GM12874 (cell line): ENCODE measurements at regions not wholly inside any gene's neighbourhood (a gene's known extent, or its start where the extent isn't known, plus 50 kb on each side); places are given as distances from the start of the nearest gene placed in this dataset.

ENCODE experiments used
- CTCF ChIP-seq: IDR thresholded peaks from 2 replicates; pipeline ENCODE4 v1.5.1; 2011; ENCODE audit warnings: low read depth, mild to moderate bottlenecking, control low read depth, low read length, moderate library complexity; ENCODE audit not compliant: insufficient read depth

- TF ChIP-seq CTCF: no peak
Observed at GRCh38 chr14:104274806-104275205, 136.4 kb downstream of the KIF26A start.

GRCh38 chr14:104277416-104278213, 139.2 kb downstream of the KIF26A start:
- TF ChIP-seq CTCF: no peak

- TF ChIP-seq CTCF: no peak
Observed at GRCh38 chr14:104278214-104278534, 139.8 kb downstream of the KIF26A start.

DNA sequence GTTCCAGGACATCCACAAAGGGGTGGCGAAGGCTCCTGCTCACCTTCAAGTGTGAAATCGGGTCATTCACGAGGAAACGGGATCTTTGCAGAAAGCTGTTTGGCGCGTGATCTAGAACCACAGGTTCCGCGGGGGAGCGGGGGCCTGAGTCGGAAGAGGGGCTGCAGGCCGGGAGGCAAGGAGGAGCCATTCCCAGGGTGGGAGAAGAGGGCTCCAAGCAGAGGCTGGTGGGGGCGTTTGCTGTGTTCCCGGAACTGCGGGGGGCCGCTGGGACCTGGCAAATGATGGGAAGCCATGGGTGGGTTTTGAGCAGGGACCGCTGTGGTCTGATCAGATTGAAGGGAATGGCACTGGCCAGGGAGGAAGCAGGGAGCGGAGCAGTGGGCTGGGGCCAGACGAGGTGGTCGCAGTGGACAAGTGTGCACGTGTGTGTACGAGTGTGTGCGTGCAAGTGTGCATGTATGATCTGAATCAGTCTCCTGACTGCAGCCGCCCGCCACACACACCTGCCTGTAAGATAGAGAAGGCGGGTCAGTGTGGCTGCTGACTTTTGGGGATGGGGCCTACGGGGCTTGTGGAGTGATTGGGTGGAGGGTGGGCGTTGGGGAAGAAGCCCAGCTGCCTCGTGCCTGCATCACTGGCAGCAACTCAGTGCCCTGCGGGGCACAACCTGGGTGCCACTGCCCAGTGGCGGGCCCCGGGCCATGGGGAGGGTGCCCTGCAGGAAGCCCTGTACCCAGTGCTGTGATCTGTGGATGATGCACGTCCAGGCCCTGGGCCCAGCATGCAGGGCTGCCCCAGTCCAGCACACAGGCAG, 141.9 kb downstream of the KIF26A start:
- no peak for TF ChIP-seq CTCF

DNA sequence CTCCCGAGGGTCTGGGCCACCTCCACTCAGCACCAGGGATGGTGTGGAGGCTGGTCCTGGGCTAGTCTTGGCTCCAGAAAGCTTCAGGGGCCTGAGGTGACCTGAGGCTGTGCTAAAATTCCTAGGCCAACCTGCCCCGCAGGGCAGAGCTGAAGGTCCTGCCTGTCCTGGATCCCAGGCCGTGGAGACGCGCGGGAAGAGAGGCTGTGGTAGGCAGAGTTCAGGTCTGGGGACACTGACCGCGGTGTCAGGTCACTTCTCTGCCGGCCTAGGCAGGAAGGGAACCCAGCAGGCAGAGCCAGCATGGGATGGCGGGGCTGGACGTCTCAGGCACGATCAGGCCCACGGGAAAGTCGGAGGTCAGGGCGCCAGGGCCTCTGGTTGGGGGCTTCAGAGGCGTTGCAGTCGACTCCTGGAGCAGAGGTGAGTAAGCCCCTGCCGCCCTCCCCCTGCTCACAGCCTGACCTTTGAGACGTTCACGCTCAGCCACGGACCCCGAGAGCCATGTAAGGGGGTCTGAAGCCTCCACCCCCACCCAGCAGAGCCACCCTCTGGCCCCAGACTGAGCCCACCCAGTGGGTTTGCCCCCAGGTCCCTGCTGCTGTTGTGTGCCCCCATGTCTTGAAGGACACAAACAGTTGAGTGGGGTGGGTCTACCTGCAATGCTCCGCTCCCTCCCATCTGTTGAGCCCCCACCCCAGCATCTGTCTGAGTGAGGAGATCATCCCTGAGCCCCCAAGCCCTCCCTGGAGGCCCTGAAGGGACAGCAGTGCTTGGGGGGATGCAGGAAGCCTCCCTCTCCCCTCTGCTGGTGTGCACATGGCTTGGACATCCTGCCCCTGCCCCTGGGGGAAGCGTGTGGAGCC, 142.7 kb downstream of the KIF26A start:
- no peak for TF ChIP-seq CTCF

DNA sequence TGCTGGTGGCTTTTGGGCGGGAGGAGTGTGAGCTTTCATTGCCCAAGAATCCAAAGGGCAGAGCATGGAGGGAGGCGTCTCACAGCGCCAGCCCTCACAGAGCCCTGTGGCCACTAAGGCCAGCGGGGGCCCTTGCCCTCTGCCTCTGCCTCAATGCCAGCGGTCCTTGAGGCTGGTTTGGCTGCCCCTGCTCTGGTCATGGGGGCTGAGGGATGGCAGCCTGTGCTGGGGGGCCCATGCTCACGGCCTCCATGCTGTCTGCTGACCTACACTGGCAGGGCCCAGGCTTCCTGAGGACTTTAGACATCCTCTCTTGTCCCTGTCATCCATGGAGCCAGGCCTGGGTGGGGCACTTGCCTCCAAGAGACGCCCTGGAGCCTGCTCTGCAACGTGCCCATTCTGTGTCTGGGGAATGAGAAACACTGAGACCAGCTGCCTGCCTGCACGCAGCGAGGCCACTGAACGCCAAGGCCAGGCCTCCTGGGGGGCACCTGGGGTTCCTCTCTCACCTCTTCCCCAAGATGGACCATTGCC, 143.4 kb downstream of the KIF26A start:
- TF ChIP-seq CTCF: no peak
